Adipocyte (in vitro differentiated cells): ENCODE measurements at regions not wholly inside any gene's neighbourhood (a gene's known extent, or its start where the extent isn't known, plus 50 kb on each side); places are given as distances from the start of the nearest gene placed in this dataset.

ENCODE experiments used
- DNase-seq: peaks from one replicate; pipeline ENCODE4 v3.0.0-alpha.2; 2015; ENCODE audit warnings: low read depth
- H3K27me3 ChIP-seq: replicated peaks from 2 replicates; pipeline ENCODE4 v1.7.0; 2013; ENCODE audit warnings: mild to moderate bottlenecking, low read length, moderate library complexity; ENCODE audit not compliant: control insufficient read depth, insufficient read depth
- H3K36me3 ChIP-seq: 2 replicates; pipeline ENCODE4 v1.7.0; 2013; ENCODE audit warnings: low read length, mild to moderate bottlenecking, moderate library complexity; ENCODE audit not compliant: control insufficient read depth, insufficient read depth, severe bottlenecking
- H3K4me1 ChIP-seq: 2 replicates; pipeline ENCODE4 v1.7.0; 2013; ENCODE audit warnings: mild to moderate bottlenecking, low read length, moderate library complexity; ENCODE audit not compliant: control insufficient read depth, insufficient read depth
- H3K4me3 ChIP-seq: 2 replicates; pipeline ENCODE4 v1.7.0; 2013; ENCODE audit warnings: mild to moderate bottlenecking, low read length, moderate library complexity
- H3K9ac ChIP-seq: 2 replicates; pipeline ENCODE4 v1.7.0; 2013; ENCODE audit warnings: mild to moderate bottlenecking, low read length, moderate library complexity
- H3K9me3 ChIP-seq: 2 replicates; pipeline ENCODE4 v1.7.0; 2013; ENCODE audit warnings: mild to moderate bottlenecking, low read length, moderate library complexity; ENCODE audit not compliant: control insufficient read depth

- Histone ChIP-seq H3K9me3 (no peaks in the 10 kb centered on the region), H3K36me3 (no peaks in the 10 kb centered on the region), H3K27me3 (no peaks in the 10 kb centered on the region), H3K4me1 (no peaks in the 10 kb centered on the region), H3K9ac (no peak overlapping the region), H3K4me3 (no peak overlapping the region)
- DNase-seq = no peak
Measured at GRCh38 chr6:76397966-76398365, 325.5 kb upstream of the IMPG1 start.

DNA sequence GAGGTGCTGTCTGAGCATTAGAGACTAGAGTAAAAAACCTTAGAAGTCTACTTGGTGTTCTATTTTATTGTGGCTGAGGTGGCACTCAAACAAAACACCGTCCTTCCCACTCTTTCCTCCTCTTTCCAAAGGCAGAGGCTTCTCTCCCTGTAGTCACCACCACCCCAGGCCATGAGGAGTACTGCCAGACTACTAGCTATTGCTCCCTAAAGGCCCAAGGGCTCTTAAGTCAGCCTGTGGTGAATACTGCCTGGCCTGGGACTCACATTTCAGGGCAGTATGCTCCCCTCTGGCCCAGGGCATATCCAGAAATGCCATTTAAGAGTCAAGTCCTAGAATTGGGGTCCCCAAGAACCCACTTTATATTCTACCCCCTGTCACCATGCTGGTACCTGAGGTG, 309.7 kb upstream of the IMPG1 start:
- H3K27me3 ChIP-seq = no peaks in the 10 kb centered on the region
- no peak for DNase-seq
- H3K4me1 ChIP-seq = no peaks in the 10 kb centered on the region
- H3K36me3 ChIP-seq = no peaks in the 10 kb centered on the region
- H3K9ac ChIP-seq = no peak overlapping the region
- no peak overlapping the region for H3K4me3 ChIP-seq
- H3K9me3 ChIP-seq = peaks cover 12% of the 10 kb centered on the region

DNA sequence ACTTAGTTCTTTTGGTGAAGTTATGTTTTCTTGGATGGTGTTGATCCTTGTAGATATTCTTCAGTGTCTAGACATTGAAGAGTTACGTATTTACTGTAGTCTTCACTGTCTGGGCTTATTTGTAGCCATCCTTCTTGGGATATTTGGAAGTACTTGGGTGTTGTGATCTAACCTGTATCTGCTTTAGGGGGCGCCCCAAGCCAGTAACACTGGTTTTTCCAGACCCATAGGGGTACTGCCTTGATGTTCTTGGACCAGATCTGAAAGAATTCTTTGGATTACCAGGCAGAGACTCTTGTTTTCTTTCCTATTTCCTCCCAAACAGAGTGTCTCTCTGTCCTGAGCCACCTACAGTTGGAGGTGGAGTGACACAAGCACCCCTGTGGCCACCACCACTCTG, 309.1 kb upstream of the IMPG1 start:
- no peak for DNase-seq
- no peak overlapping the region for H3K4me3 ChIP-seq
- no peaks in the 10 kb centered on the region for H3K27me3 ChIP-seq
- no peak overlapping the region for H3K9ac ChIP-seq
- no peaks in the 10 kb centered on the region for H3K36me3 ChIP-seq
- peaks cover 12% of the 10 kb centered on the region for H3K9me3 ChIP-seq
- no peaks in the 10 kb centered on the region for H3K4me1 ChIP-seq

DNA sequence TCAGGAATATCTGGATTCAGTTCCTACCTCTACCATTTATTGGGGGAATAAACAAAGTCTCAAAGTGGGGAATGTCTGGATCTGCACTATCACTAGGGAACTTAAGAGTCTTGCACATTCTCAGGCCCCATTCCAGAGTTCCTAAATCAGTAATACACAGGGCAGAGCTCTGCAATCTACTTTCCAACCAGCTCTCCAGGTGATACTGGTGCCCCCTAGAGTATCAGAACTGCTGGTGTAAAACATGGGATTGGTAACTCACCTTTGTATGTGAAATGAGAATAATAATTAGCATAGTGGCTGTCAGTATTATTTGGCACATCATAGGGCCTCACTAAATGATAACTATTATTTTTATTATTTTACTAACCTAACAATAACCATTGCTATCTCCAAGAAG, 278.8 kb upstream of the IMPG1 start:
- no peaks in the 10 kb centered on the region for H3K4me1 ChIP-seq
- no peaks in the 10 kb centered on the region for H3K27me3 ChIP-seq
- no peaks in the 10 kb centered on the region for H3K9me3 ChIP-seq
- DNase-seq = no peak
- H3K9ac ChIP-seq = no peak overlapping the region
- H3K4me3 ChIP-seq = no peak overlapping the region
- H3K36me3 ChIP-seq = no peaks in the 10 kb centered on the region

DNA sequence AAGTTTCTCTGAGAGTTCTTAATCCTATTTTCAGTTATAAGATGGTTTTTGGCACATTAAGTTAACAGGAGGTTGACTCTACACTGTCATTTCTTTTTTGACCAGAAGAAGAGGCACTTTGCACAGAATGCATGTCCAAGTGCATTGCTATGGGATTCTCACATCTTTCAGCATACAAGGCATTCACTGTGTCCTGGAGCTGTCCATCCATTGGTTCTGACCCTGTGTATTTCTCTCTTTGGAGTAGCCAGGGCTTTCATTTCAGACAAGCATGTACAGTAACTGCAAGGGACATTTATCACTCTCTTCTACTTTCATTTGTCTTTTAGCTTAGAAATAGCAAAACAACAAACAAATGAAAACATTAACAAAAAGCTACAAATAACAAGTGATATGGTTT, 275.1 kb upstream of the IMPG1 start:
- Histone ChIP-seq H3K4me1 (no peaks in the 10 kb centered on the region), H3K27me3 (no peaks in the 10 kb centered on the region), H3K9me3 (no peaks in the 10 kb centered on the region), H3K9ac (no peak overlapping the region), H3K4me3 (no peak overlapping the region), H3K36me3 (no peaks in the 10 kb centered on the region)
- DNase-seq = no peak

GRCh38 chr6:76342611-76343160, 270.2 kb upstream of the IMPG1 start:
- no peaks in the 10 kb centered on the region for H3K36me3 ChIP-seq
- H3K4me3 ChIP-seq = no peak overlapping the region
- DNase-seq = no peak
- no peak overlapping the region for H3K9ac ChIP-seq
- H3K27me3 ChIP-seq = no peaks in the 10 kb centered on the region
- H3K9me3 ChIP-seq = no peaks in the 10 kb centered on the region
- H3K4me1 ChIP-seq = no peaks in the 10 kb centered on the region

DNA sequence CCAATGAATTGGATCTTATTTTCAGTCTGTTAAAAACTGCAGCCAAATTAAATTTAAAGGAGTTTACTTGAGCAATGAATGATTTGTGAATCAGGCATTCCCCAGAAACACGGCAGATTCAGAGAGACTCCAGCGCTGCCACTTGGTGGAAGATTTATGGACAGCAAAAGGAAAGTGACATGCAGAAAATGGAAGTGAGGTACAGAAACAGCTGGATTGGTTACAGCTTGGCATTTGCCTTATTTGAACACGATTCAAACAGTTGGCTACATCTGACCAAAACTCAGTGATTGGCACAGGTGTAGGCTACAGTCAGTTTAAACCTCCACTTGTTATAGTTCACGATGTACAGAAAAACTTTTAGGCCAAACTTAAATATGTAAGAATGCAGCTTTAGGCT, 257.6 kb upstream of the IMPG1 start:
- Histone ChIP-seq H3K4me3 (no peak overlapping the region), H3K36me3 (no peaks in the 10 kb centered on the region), H3K9ac (no peak overlapping the region), H3K4me1 (no peaks in the 10 kb centered on the region), H3K9me3 (peaks cover 3% of the 10 kb centered on the region), H3K27me3 (no peaks in the 10 kb centered on the region)
- DNase-seq = no peak

DNA sequence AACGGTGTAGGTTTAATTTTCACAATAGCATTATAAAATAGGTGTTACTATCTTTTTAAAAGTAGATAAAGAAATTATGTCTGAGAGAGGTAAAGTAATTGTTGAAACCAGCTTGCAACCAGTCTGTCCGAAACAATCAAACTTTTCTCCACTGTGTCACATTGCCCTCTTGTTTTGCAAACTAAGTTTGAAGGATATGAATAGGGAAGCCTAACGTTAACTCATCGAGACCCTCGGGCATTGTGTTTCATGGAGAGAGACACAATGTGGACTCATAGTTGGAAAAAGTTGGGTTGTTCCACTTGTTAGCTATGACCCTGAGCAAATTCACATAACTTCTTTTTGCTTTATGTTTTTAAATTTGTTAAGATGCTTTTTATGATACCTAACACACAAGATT, 254.4 kb upstream of the IMPG1 start:
- Histone ChIP-seq H3K27me3 (no peaks in the 10 kb centered on the region), H3K9ac (no peak overlapping the region), H3K9me3 (peaks cover 3% of the 10 kb centered on the region), H3K4me1 (no peaks in the 10 kb centered on the region), H3K36me3 (no peaks in the 10 kb centered on the region), H3K4me3 (no peak overlapping the region)
- no peak for DNase-seq
